Astrocyte of the cerebellum (primary cell): ENCODE measurements at regions not wholly inside any gene's neighbourhood (a gene's known extent, or its start where the extent isn't known, plus 50 kb on each side); places are given as distances from the start of the nearest gene placed in this dataset.

Source experiments
- DNase-seq: peaks from one replicate; pipeline ENCODE4 v3.0.0-alpha.2; 2011; ENCODE audit warnings: low read depth
- H3K4me3 ChIP-seq: 2 replicates; pipeline ENCODE4 v1.5.1; 2011; ENCODE audit warnings: mild to moderate bottlenecking, low read depth, low read length, moderate library complexity
- CTCF ChIP-seq: IDR thresholded peaks from 2 replicates; pipeline ENCODE4 v1.5.1; 2012; ENCODE audit warnings: low read length, low read depth, moderate library complexity, mild to moderate bottlenecking; ENCODE audit errors: missing control alignments
- in situ Hi-C: cut with HindIII; loops from 2 replicates; pipeline ENCODE4 v1.10.0; 2017; ENCODE audit warnings: low sequenced_read_pairs

GRCh38 chr13:90222758-90223157, 1124.7 kb upstream of the MIR17HG start:
- H3K4me3 ChIP-seq = no peak overlapping the region
- DNase-seq = no peak
- no peak for TF ChIP-seq CTCF
- in situ Hi-C loops = no loop called here

- in situ Hi-C loops = no loop called here
- no peak for DNase-seq
- TF ChIP-seq CTCF = no peak
- H3K4me3 ChIP-seq = no peak overlapping the region
Observed at GRCh38 chr13:90230311-90230710, 1117.2 kb upstream of the MIR17HG start.

GRCh38 chr13:90232291-90232690, 1115.2 kb upstream of the MIR17HG start:
- no peak for TF ChIP-seq CTCF
- DNase-seq = no peak
- in situ Hi-C loops = no loop called here
- no peak overlapping the region for H3K4me3 ChIP-seq

- in situ Hi-C loops = no loop called here
- H3K4me3 ChIP-seq = no peak overlapping the region
- no peak for DNase-seq
- TF ChIP-seq CTCF = no peak
Observed at GRCh38 chr13:90233933-90234672, 1113.4 kb upstream of the MIR17HG start.

- DNase-seq = no peak
- no peak overlapping the region for H3K4me3 ChIP-seq
- in situ Hi-C loops = no loop called here
- TF ChIP-seq CTCF = no peak
Observed at GRCh38 chr13:90237852-90238251, 1109.6 kb upstream of the MIR17HG start.

GRCh38 chr13:90238413-90238812, 1109.1 kb upstream of the MIR17HG start:
- in situ Hi-C loops = no loop called here

More at GRCh38 chr13:90238413-90238812, 1109.1 kb upstream of the MIR17HG start:
- H3K4me3 ChIP-seq = no peak overlapping the region
- peak; percentile 39 for DNase-seq
- TF ChIP-seq CTCF = no peak
